ENCODE measurements at regions not wholly inside any gene's neighbourhood (a gene's known extent, or its start where the extent isn't known, plus 50 kb on each side); places are given as distances from the start of the nearest gene placed in this dataset.
"Not testable (repeated sequence)": the region's sequence is repeated elsewhere in the genome, so short reads cannot be mapped to it uniquely, and the experiment has no call there.

DNA sequence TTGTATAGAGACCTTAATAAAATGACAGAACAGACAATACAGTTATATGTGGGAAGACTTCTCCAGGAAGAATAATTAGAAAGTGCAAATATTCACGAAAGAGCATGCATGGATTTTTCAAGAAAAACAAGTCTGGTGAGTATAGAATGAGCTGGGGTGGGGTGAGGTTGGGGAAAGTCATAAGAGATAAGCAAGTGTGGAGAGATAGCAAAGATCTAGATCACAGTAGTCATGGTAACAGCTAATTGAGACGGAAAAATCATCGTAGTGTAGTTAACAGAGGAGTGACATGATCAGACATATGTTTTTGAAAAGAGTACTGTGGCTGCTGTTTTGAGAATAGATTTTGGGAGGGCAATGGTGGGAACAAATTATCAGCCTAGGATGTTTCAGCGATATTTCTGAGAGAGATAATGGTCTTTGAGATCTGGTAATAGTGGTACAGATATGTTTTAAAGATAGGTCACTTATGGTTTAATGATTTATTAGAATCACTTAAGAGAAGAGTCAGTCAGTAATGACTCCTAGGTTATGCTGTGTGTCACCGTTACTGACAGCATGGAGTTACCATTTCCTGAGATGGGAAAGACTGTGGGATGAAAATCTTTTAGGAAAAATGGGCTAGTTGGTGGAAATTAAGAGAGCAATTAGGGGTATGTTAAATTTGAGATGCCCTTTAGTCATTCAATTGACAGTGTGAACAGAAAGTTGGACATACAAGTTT lies 248.5 kb upstream of the SLC8A1 start:
- Histone ChIP-seq H3K4me1 (ENCODE audit: control insufficient read depth in 1 of 2, insufficient read depth in 1 of 2, low read depth in 1 of 2, low read length in 1 of 2) (no peaks in the 10 kb centered on the region), H3K27ac (no peak overlapping the region), H3K4me3 (ENCODE audit: low read depth in 1 of 2, low read length in 1 of 2) (no peak overlapping the region), H3K36me3 (no peaks in the 10 kb centered on the region), H3K9me3 (no peaks in the 10 kb centered on the region), H3K27me3 (no peaks in the 10 kb centered on the region)
- TF ChIP-seq CTCF (IDR thresholded peaks at IDR 0.05): no peak

GRCh38 chr2:40712197-40712894 lies 260.5 kb upstream of the SLC8A1 start:
- not testable (repeated sequence) for H3K4me3 ChIP-seq (ENCODE audit: low read depth in 1 of 2, low read length in 1 of 2); H3K27me3 ChIP-seq; H3K4me1 ChIP-seq (ENCODE audit: control insufficient read depth in 1 of 2, insufficient read depth in 1 of 2, low read depth in 1 of 2, low read length in 1 of 2); H3K36me3 ChIP-seq; H3K27ac ChIP-seq; H3K9me3 ChIP-seq

GRCh38 chr2:40716879-40717278 lies 265.0 kb upstream of the SLC8A1 start:
- Histone ChIP-seq H3K4me1 (ENCODE audit: control insufficient read depth in 1 of 2, insufficient read depth in 1 of 2, low read depth in 1 of 2, low read length in 1 of 2) (no peaks in the 10 kb centered on the region), H3K27me3 (no peaks in the 10 kb centered on the region), H3K9me3 (no peaks in the 10 kb centered on the region), H3K27ac (no peak overlapping the region), H3K36me3 (no peaks in the 10 kb centered on the region), H3K4me3 (ENCODE audit: low read depth in 1 of 2, low read length in 1 of 2) (no peak overlapping the region)
- TF ChIP-seq CTCF (IDR thresholded peaks at IDR 0.05): no peak

- H3K4me3 ChIP-seq (ENCODE audit: low read depth in 1 of 2, low read length in 1 of 2): no peak overlapping the region
- H3K4me1 ChIP-seq (ENCODE audit: control insufficient read depth in 1 of 2, insufficient read depth in 1 of 2, low read depth in 1 of 2, low read length in 1 of 2): peaks cover 0 to 6% of the 10 kb centered on the region in 2 experiments
- no peaks in the 10 kb centered on the region for H3K27me3 ChIP-seq
- no peak for TF ChIP-seq CTCF (IDR thresholded peaks at IDR 0.05)
- no peak overlapping the region for H3K27ac ChIP-seq
- no peaks in the 10 kb centered on the region for H3K36me3 ChIP-seq
- H3K9me3 ChIP-seq: no peaks in the 10 kb centered on the region
These were observed 267.5 kb upstream of the SLC8A1 start for GRCh38 chr2:40719414-40719813.

- Histone ChIP-seq H3K9me3 (no peaks in the 10 kb centered on the region), H3K36me3 (no peaks in the 10 kb centered on the region), H3K27ac (no peak overlapping the region), H3K4me3 (ENCODE audit: low read depth in 1 of 2, low read length in 1 of 2) (no peak overlapping the region), H3K27me3 (no peaks in the 10 kb centered on the region), H3K4me1 (ENCODE audit: control insufficient read depth in 1 of 2, insufficient read depth in 1 of 2, low read depth in 1 of 2, low read length in 1 of 2) (peaks cover 0 to 6% of the 10 kb centered on the region in 2 experiments)
- no peak for TF ChIP-seq CTCF (IDR thresholded peaks at IDR 0.05)
These were observed 269.7 kb upstream of the SLC8A1 start for GRCh38 chr2:40721595-40721994.

- Histone ChIP-seq H3K27me3 (no peaks in the 10 kb centered on the region), H3K27ac (no peak overlapping the region), H3K4me1 (ENCODE audit: control insufficient read depth in 1 of 2, insufficient read depth in 1 of 2, low read depth in 1 of 2, low read length in 1 of 2) (peaks cover 0 to 6% of the 10 kb centered on the region in 2 experiments), H3K4me3 (ENCODE audit: low read depth in 1 of 2, low read length in 1 of 2) (no peak overlapping the region), H3K9me3 (no peaks in the 10 kb centered on the region), H3K36me3 (no peaks in the 10 kb centered on the region)
- no peak for TF ChIP-seq CTCF (IDR thresholded peaks at IDR 0.05)
These were observed 271.3 kb upstream of the SLC8A1 start for GRCh38 chr2:40723194-40723593.
